ENCODE measurements at regions not wholly inside any gene's neighbourhood (a gene's known extent, or its start where the extent isn't known, plus 50 kb on each side); places are given as distances from the start of the nearest gene placed in this dataset.

DNA sequence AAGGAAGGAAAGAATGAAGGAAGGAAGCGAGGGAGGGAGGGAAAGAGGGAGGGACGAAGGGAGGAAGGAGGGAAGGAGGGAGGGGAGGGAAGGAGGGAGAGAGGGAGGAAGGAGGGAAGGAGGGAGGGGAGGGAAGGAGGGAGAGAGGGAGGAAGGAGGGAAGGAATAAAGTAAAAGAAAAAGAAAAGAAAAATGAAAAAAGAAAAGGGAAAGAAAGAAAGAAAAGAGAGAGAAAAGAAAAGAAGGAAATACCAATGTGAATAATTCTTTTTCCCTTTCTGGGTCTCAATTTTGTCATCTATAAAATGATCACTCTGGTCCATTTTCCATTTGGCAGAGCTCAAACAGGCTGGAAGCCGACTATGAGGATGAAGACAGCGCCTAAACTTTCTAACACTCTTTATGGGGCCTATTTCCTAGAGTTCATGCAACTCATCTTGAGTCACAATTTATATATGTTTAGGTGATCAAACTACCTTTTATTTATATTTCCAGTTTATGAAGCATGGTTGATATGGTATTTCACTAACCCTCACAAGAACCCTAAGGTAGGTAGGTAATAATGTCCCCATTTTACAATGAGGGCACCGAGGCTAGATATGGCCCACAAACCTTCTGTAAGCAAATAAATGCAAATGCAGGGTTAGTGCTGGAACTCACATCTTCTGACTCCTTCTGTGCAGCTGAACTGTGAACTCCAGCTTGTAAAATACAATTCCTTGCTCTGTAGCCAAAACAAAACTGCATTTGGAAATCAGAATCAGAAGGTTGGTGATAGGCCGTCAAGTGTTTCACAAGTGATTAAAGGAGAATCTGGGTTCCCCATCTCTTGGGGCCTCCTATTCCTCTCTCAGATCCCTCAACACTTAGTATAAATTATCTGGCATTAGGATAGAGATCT is 434.3 kb downstream of the ETS1 start:
- H3K27ac ChIP-seq (ENCODE audit: low read depth in 2 of 2, low read length in 1 of 2), result no peak overlapping the region
- 77% methylated on average over 6 of the region's 6 CpGs for WGBS (ENCODE audit: low lambda C conversion rate)
- no peak for DNase-seq
- no peaks in the 10 kb centered on the region for H3F3A ChIP-seq (replicated peaks; ENCODE audit: insufficient read depth)
- TF ChIP-seq, protein P1, sequence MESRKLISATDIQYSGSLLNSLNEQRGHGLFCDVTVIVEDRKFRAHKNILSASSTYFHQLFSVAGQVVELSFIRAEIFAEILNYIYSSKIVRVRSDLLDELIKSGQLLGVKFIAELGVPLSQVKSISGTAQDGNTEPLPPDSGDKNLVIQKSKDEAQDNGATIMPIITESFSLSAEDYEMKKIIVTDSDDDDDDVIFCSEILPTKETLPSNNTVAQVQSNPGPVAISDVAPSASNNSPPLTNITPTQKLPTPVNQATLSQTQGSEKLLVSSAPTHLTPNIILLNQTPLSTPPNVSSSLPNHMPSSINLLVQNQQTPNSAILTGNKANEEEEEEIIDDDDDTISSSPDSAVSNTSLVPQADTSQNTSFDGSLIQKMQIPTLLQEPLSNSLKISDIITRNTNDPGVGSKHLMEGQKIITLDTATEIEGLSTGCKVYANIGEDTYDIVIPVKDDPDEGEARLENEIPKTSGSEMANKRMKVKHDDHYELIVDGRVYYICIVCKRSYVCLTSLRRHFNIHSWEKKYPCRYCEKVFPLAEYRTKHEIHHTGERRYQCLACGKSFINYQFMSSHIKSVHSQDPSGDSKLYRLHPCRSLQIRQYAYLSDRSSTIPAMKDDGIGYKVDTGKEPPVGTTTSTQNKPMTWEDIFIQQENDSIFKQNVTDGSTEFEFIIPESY (IDR thresholded peaks at IDR 0.05; ENCODE audit: borderline replicate concordance, low read depth), result no peak
- TF ChIP-seq TAF1 (IDR thresholded peaks at IDR 0.05; ENCODE audit: borderline replicate concordance, low read depth, low read length), result no peak
- no peak for TF ChIP-seq FOSL2 (IDR thresholded peaks at IDR 0.05; ENCODE audit: borderline replicate concordance, low read depth)
- no peak for TF ChIP-seq GABPA (IDR thresholded peaks at IDR 0.05; ENCODE audit: low read depth)
- TF ChIP-seq, protein P2, sequence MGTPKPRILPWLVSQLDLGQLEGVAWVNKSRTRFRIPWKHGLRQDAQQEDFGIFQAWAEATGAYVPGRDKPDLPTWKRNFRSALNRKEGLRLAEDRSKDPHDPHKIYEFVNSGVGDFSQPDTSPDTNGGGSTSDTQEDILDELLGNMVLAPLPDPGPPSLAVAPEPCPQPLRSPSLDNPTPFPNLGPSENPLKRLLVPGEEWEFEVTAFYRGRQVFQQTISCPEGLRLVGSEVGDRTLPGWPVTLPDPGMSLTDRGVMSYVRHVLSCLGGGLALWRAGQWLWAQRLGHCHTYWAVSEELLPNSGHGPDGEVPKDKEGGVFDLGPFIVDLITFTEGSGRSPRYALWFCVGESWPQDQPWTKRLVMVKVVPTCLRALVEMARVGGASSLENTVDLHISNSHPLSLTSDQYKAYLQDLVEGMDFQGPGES (IDR thresholded peaks at IDR 0.05; ENCODE audit: low read depth, low read length), result no peak
- TF ChIP-seq POLR2AphosphoS5 (IDR thresholded peaks at IDR 0.05; ENCODE audit: low read depth, low read length), result no peak
- TF ChIP-seq SMC3 (IDR thresholded peaks at IDR 0.05; ENCODE audit: low read depth, low read length), result no peak
- TF ChIP-seq ELF1 (IDR thresholded peaks at IDR 0.05), result no peak
- TF ChIP-seq FOXJ3 (CRISPR knock-in tag; IDR thresholded peaks at IDR 0.05), result no peak
- no peak for TF ChIP-seq RAD21 (IDR thresholded peaks at IDR 0.05; ENCODE audit: low read length)
- no peak for TF ChIP-seq YY1 (IDR thresholded peaks at IDR 0.05; ENCODE audit: low read depth)
- TF ChIP-seq JUND (IDR thresholded peaks at IDR 0.05), result no peak
- no peak for TF ChIP-seq EZH2phosphoT487 (IDR thresholded peaks at IDR 0.05; ENCODE audit: borderline replicate concordance, low read depth)
- no peak for TF ChIP-seq NRF1 (IDR thresholded peaks at IDR 0.05; ENCODE audit: low read depth, low read length)
- no peak for TF ChIP-seq TCF12 (IDR thresholded peaks at IDR 0.05)
- TF ChIP-seq, protein P3, sequence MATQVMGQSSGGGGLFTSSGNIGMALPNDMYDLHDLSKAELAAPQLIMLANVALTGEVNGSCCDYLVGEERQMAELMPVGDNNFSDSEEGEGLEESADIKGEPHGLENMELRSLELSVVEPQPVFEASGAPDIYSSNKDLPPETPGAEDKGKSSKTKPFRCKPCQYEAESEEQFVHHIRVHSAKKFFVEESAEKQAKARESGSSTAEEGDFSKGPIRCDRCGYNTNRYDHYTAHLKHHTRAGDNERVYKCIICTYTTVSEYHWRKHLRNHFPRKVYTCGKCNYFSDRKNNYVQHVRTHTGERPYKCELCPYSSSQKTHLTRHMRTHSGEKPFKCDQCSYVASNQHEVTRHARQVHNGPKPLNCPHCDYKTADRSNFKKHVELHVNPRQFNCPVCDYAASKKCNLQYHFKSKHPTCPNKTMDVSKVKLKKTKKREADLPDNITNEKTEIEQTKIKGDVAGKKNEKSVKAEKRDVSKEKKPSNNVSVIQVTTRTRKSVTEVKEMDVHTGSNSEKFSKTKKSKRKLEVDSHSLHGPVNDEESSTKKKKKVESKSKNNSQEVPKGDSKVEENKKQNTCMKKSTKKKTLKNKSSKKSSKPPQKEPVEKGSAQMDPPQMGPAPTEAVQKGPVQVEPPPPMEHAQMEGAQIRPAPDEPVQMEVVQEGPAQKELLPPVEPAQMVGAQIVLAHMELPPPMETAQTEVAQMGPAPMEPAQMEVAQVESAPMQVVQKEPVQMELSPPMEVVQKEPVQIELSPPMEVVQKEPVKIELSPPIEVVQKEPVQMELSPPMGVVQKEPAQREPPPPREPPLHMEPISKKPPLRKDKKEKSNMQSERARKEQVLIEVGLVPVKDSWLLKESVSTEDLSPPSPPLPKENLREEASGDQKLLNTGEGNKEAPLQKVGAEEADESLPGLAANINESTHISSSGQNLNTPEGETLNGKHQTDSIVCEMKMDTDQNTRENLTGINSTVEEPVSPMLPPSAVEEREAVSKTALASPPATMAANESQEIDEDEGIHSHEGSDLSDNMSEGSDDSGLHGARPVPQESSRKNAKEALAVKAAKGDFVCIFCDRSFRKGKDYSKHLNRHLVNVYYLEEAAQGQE (IDR thresholded peaks at IDR 0.05; ENCODE audit: low read depth, low read length), result no peak
- no peak for TF ChIP-seq MEF2A (IDR thresholded peaks at IDR 0.05; ENCODE audit: borderline replicate concordance, low read depth)
- no peak for TF ChIP-seq RCOR1 (IDR thresholded peaks at IDR 0.05; ENCODE audit: low read length)
- TF ChIP-seq, protein P4, sequence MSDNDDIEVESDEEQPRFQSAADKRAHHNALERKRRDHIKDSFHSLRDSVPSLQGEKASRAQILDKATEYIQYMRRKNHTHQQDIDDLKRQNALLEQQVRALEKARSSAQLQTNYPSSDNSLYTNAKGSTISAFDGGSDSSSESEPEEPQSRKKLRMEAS (IDR thresholded peaks at IDR 0.05; ENCODE audit: low read depth), result no peak
- H3K4me2 ChIP-seq, result no peak overlapping the region
- H2AFZ ChIP-seq (ENCODE audit: low read depth), result no peak overlapping the region
- ChIA-PET POLR2A (no interaction called here), CTCF (interaction anchor here (1.0 to 2.7 kb wide), 3 partner anchors 19 to 624 kb away, joined by 3 to 17 read pairs (median 3); no protein-coding TSS in a partner anchor)
- no peaks in the 10 kb centered on the region for H3K9me2 ChIP-seq
- H4K20me1 ChIP-seq (ENCODE audit: insufficient read depth), result no peaks in the 10 kb centered on the region
- no peaks in the 10 kb centered on the region for H3K9me3 ChIP-seq
- no peaks in the 10 kb centered on the region for H3K79me2 ChIP-seq (ENCODE audit: insufficient read depth)
- H3K36me3 ChIP-seq (replicated peaks in 1 of 2; ENCODE audit: control insufficient read depth in 1 of 2, insufficient read depth in 2 of 2, low read length in 1 of 2), result no peaks in the 10 kb centered on the region
- no peaks in the 10 kb centered on the region; a peak in 1 of 4 replicates for H3K4me1 ChIP-seq (ENCODE audit: control insufficient read depth in 1 of 2, insufficient read depth in 2 of 2, low read depth in 1 of 2, low read length in 1 of 2)
- H3K4me3 ChIP-seq (ENCODE audit: low read depth in 2 of 2, low read length in 1 of 2), result no peak overlapping the region
- no peaks in the 10 kb centered on the region for H3K27me3 ChIP-seq (ENCODE audit: insufficient read depth)
- no peak overlapping the region for H3K9ac ChIP-seq

Data from SK-N-SH (cell line).